Kidney (tissue), 13 donors: ENCODE measurements at regions not wholly inside any gene's neighbourhood (a gene's known extent, or its start where the extent isn't known, plus 50 kb on each side); places are given as distances from the start of the nearest gene placed in this dataset.

ENCODE experiments used
- DNase-seq, 5 donors: peaks; one replicate each; pipeline ENCODE4 v3.0.0-alpha.2; 2013 to 2020
- FAIRE-seq: peaks from 2 replicates; lab custom pipeline; 2012; peaks lifted over from hg19 to GRCh38; lab: Jason Lieb, UNC
- H3K27ac ChIP-seq, 2 donors: one replicate each; pipeline ENCODE4 v1.7.0; 2013; ENCODE audit warnings: low read depth in 2 of 2, low read length in 2 of 2, inconsistent platforms in 1 of 2
- H3K27me3 ChIP-seq: one replicate; pipeline ENCODE4 v1.7.1; 2013; ENCODE audit warnings: low read length, inconsistent platforms; ENCODE audit not compliant: control insufficient read depth, insufficient read depth
- H3K36me3 ChIP-seq, 3 donors: one replicate each; pipeline versions ENCODE4 v1.7.0 to v1.7.1; 2013; ENCODE audit warnings: low read length in 3 of 3, control low read depth in 1 of 3, inconsistent platforms in 1 of 3; ENCODE audit not compliant: insufficient read depth in 3 of 3, control insufficient read depth in 2 of 3
- H3K4me1 ChIP-seq, 3 donors: one replicate each; pipeline versions ENCODE4 v1.7.0 to v1.7.1; 2013; ENCODE audit warnings: low read length in 3 of 3, inconsistent platforms in 1 of 3, low read depth in 1 of 3; ENCODE audit not compliant: control insufficient read depth in 2 of 3, insufficient read depth in 2 of 3
- H3K4me3 ChIP-seq, 3 donors: one replicate each; pipeline versions ENCODE4 v1.7.0 to v1.8.1; 2013; ENCODE audit warnings: low read length in 3 of 3, control low read depth in 1 of 3, inconsistent platforms in 1 of 3
- H3K9ac ChIP-seq, 3 donors: one replicate each; pipeline versions ENCODE4 v1.7.0 to v1.7.1; 2013; ENCODE audit warnings: low read length in 3 of 3, control low read depth in 1 of 3, inconsistent platforms in 1 of 3
- H3K9me3 ChIP-seq, 3 donors: one replicate each; pipeline versions ENCODE4 v1.7.0 to v1.7.1; 2013; ENCODE audit warnings: low read length in 3 of 3, control low read depth in 1 of 3, inconsistent platforms in 1 of 3; ENCODE audit not compliant: control insufficient read depth in 2 of 3, insufficient read depth in 1 of 3
- intact Hi-C: fragments of 100-400 bp; cut with DNase I; formaldehyde crosslinking; loops from one replicate; pipeline ENCODE4 v1.11.1; 2022
- TF ChIP-seq, protein P1 (sequence below): IDR thresholded peaks from 3 replicates; pipeline ENCODE4 v1.5.1; 2012; ENCODE audit warnings: mild to moderate bottlenecking, moderate library complexity, borderline replicate concordance; ENCODE audit not compliant: insufficient read depth; ENCODE audit errors: extremely low read depth
- donor health status: control.
- donor health status: control.
- donor health status: control.
- donor health status: control.
- donor health status: control.
- donor health status: DM: yes; HTN: yes; CAD: no.
- donor health status: Normal renal cell carcinoma (clear cell type).

DNA sequence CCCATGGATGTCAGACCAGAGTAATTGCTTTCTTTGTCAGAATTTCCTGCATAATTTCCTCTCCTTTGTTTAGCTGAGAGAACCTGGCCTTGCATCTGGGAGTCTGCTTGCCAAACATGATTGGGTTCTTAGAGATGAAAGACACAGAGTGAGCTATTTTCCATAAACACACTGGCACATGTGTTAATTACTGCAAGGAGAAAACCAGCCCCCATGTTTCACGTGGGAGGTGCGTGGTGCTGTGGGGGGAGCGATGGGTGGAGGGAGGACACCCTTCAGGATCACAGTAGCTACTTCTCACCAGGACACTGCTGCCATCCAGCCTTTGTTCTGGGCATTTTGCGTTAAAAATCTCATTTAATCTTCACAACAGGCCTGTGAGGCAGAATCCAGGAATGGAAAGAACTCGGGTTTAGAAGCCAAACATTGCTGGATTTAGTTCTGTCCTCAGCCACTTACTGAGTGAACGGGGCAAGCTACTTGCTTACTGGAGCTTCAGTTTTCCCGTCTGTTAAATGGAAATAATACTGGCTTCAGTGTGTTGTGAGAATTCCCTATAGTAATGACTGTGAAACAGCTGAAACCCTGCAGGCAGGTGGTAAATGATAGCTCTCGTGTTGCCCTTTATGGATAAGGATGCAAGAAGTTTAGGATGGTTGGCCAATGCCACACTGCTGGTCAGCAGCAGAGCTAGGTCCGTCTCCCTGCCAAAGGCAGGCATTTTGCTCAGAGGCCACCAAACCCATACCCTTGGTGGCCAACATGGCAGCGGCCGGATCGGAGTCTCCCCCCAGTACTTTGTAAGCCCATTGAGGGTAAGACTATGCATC lies 100.1 kb upstream of the ASAP2 start:
- Histone ChIP-seq H3K36me3 (no peaks in the 10 kb centered on the region), H3K27ac (no peak overlapping the region), H3K4me3 (no peak overlapping the region), H3K9me3 (no peaks in the 10 kb centered on the region), H3K9ac (no peak overlapping the region), H3K4me1 (peaks cover 0 to 31% (median 20%) of the 10 kb centered on the region in 3 donors), H3K27me3 (no peaks in the 10 kb centered on the region)
- TF ChIP-seq, protein P1, sequence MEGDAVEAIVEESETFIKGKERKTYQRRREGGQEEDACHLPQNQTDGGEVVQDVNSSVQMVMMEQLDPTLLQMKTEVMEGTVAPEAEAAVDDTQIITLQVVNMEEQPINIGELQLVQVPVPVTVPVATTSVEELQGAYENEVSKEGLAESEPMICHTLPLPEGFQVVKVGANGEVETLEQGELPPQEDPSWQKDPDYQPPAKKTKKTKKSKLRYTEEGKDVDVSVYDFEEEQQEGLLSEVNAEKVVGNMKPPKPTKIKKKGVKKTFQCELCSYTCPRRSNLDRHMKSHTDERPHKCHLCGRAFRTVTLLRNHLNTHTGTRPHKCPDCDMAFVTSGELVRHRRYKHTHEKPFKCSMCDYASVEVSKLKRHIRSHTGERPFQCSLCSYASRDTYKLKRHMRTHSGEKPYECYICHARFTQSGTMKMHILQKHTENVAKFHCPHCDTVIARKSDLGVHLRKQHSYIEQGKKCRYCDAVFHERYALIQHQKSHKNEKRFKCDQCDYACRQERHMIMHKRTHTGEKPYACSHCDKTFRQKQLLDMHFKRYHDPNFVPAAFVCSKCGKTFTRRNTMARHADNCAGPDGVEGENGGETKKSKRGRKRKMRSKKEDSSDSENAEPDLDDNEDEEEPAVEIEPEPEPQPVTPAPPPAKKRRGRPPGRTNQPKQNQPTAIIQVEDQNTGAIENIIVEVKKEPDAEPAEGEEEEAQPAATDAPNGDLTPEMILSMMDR, result no peak
- DNase-seq (peak in 3 of 5 donors; percentile 31 to 67 (median 42)), FAIRE-seq (no peak)
- intact Hi-C loops, result no loop called here

DNA sequence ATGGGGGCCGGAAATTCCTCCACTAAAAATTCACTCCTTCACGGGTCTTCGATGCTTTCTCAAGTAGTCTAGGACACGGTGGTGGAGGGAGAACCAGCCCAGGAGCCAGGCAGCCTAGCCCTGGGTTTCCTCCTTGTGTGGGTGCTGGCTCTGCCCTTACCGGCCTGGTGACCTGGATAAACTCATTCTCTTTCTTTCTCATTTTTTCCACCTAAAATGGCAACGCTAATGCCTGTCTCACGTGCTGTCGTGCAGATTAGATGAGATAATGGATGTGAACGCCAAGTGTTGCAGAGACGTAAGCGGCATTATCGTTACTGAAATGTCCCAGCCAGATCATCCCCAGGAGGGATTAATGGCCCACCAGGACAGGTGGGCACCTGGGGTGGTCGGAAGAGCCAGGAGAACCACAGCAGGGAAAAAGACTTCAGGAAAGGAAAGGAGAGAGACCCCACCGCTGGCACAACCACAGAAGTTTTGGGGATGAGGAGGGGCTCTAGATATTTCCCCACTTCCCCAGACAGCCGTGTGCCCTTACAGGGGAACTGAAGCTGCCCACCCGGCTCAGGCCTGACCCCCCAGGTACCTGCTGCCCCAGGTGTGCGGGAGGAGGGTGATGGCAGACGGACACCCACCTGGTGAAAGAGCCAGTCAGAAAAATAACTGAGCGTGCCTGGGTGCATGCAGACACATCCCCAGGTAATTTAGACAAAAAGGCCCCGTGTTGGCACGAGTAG lies 100.8 kb upstream of the ASAP2 start:
- Histone ChIP-seq H3K9ac (no peak overlapping the region), H3K27me3 (no peaks in the 10 kb centered on the region), H3K4me3 (no peak overlapping the region), H3K9me3 (no peaks in the 10 kb centered on the region), H3K27ac (no peak overlapping the region), H3K4me1 (peaks cover 0 to 34% (median 20%) of the 10 kb centered on the region in 3 donors), H3K36me3 (no peaks in the 10 kb centered on the region)
- no peak for FAIRE-seq
- DNase-seq, result no peak
- TF ChIP-seq, protein P1, result no peak
- intact Hi-C loops, result no loop called here

DNA sequence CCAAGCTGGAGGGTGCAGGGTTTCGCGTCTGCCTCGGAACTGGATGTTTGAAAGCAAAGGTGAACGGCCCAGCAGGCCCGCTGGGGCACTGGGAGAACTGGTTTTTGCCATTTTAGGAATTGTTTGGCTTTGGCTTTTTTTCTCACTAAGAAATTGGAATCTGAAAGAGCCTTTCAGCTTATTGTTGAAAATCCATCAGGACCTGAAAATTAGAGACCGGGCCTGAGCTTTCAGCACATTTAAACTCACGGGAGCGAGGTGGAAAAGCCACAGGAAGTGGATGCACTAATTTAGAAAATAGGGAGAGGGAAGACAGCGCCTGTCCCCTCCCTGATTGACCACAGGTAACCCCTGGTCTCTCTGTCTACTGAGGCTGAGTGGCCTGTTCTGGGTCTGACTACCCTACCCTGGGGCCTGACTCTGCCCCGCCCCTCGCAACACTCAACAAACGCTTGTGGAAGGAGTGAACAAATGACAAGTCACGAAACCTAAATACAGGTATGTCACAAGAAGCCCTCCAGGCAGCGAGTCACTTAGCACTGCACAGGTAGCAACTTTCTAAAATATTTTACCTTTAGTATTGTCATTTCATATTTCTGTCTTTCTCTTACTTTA lies 100.3 kb upstream of the MBOAT2 start:
- Histone ChIP-seq H3K9ac (peak overlapping the region in 1 of 3 donors; percentile 17), H3K9me3 (no peaks in the 10 kb centered on the region), H3K36me3 (no peaks in the 10 kb centered on the region), H3K4me1 (peaks cover 0 to 35% (median 20%) of the 10 kb centered on the region in 3 donors), H3K4me3 (no peak overlapping the region), H3K27me3 (no peaks in the 10 kb centered on the region), H3K27ac (peak overlapping the region; percentile 82 to 83)
- intact Hi-C loops, result no loop called here
- TF ChIP-seq, protein P1, result no peak
- FAIRE-seq (no peak), DNase-seq (no peak)
